Activated naive CD8-positive, alpha-beta T cell treated with anti-CD3 and anti-CD28 coated beads, Interleukin-2, amount 10 ng/mL, durations not matched to agents 7 days and 5 days (primary cell): ENCODE measurements at regions not wholly inside any gene's neighbourhood (a gene's known extent, or its start where the extent isn't known, plus 50 kb on each side); places are given as distances from the start of the nearest gene placed in this dataset.

ENCODE experiments used
- ATAC-seq: fragments of 150-1000 bp; cut with Tn5 transposase; one replicate; pipeline ENCODE4 v1.10.0; 2021; ENCODE audit warnings: low read depth, moderate library complexity
- POLR2A ChIA-PET: fragments of 350-600 bp; sonication (Branson Sonifier 250); formaldehyde crosslinking; loops from one replicate; lab custom pipeline; 2021; ENCODE audit warnings: antibody characterized with exemption; lab: Charles Lee
- DNase-seq: peaks from one replicate; pipeline ENCODE4 v3.0.0; 2021
- H3K27ac Mint-ChIP-seq: one replicate; pipeline ENCODE4 v1.8.0; 2022; ENCODE audit warnings: mild to moderate bottlenecking, mixed read lengths
- H3K27me3 Mint-ChIP-seq: one replicate; pipeline ENCODE4 v1.8.0; 2022; ENCODE audit warnings: mild to moderate bottlenecking, moderate library complexity, mixed read lengths
- H3K36me3 Mint-ChIP-seq: one replicate; pipeline ENCODE4 v1.8.0; 2021; ENCODE audit warnings: mild to moderate bottlenecking, mixed read lengths
- H3K4me1 Mint-ChIP-seq: one replicate; pipeline ENCODE4 v1.8.0; 2021; ENCODE audit warnings: mixed read lengths
- H3K4me3 Mint-ChIP-seq: one replicate; pipeline ENCODE4 v1.8.0; 2022; ENCODE audit warnings: mild to moderate bottlenecking, moderate library complexity, mixed read lengths
- H3K9me3 Mint-ChIP-seq: one replicate; pipeline ENCODE4 v1.8.0; 2021; ENCODE audit warnings: mixed read lengths

DNA sequence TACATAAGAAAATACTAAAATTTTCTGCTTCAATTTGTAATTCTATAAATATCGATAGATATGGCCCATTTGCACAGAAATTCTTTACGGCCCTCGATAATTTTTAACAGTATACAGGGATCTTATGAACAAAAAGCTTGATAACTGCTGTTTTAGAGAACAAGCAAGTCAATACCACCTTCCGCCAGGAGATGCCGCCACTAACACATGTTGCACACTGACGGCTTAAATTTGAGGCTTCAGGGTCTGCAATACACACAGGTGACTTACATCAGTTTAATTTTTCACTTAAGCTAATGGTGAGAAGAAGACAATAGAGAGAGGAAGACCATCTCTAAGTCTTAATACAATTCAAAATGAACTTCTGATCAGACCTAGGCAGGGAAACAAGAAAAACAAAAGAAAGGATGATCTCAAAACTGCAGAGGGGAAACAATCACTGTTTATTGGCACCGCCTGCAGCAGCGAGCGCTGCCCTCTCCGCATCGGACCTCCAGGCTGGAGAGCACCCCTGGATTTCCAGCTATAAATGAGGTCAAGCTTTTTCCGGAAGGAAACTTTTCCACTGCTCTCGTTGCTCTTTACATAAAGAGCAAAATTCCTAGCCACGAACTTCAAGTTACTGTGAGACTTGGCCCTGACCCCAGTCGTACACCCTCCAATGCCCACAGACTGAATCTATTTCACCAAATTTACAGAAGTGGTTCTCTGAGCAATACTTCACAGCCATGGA, 53.9 kb downstream of the OTOR start:
- H3K27me3 Mint-ChIP-seq, result peaks cover 34% of the 10 kb centered on the region
- no peak for ATAC-seq
- no peaks in the 10 kb centered on the region for H3K9me3 Mint-ChIP-seq
- H3K4me1 Mint-ChIP-seq, result no peaks in the 10 kb centered on the region
- POLR2A ChIA-PET, result no interaction called here
- DNase-seq, result peak; percentile 52
- no peaks in the 10 kb centered on the region for H3K36me3 Mint-ChIP-seq
- no peak overlapping the region for H3K4me3 Mint-ChIP-seq
- H3K27ac Mint-ChIP-seq, result no peak overlapping the region

GRCh38 chr20:16802652-16802935, 54.4 kb downstream of the OTOR start:
- Mint-ChIP-seq H3K27me3 (peaks cover 38% of the 10 kb centered on the region), H3K9me3 (no peaks in the 10 kb centered on the region), H3K27ac (no peak overlapping the region), H3K4me3 (no peak overlapping the region), H3K36me3 (no peaks in the 10 kb centered on the region), H3K4me1 (no peaks in the 10 kb centered on the region)
- DNase-seq (no peak), ATAC-seq (no peak)
- POLR2A ChIA-PET, result no interaction called here

- H3K4me3 Mint-ChIP-seq, result no peak overlapping the region
- ATAC-seq, result no peak
- H3K9me3 Mint-ChIP-seq, result no peaks in the 10 kb centered on the region
- no peaks in the 10 kb centered on the region for H3K4me1 Mint-ChIP-seq
- peaks cover 41% of the 10 kb centered on the region for H3K27me3 Mint-ChIP-seq
- POLR2A ChIA-PET, result no interaction called here
- no peaks in the 10 kb centered on the region for H3K36me3 Mint-ChIP-seq
- no peak overlapping the region for H3K27ac Mint-ChIP-seq
- peak; percentile 53 for DNase-seq
Observed at GRCh38 chr20:16803965-16804792, 56.0 kb downstream of the OTOR start.

- ATAC-seq, result no peak
- H3K4me1 Mint-ChIP-seq, result no peaks in the 10 kb centered on the region
- POLR2A ChIA-PET, result no interaction called here
- no peaks in the 10 kb centered on the region for H3K36me3 Mint-ChIP-seq
- H3K27ac Mint-ChIP-seq, result no peak overlapping the region
- no peaks in the 10 kb centered on the region for H3K9me3 Mint-ChIP-seq
- H3K4me3 Mint-ChIP-seq, result no peak overlapping the region
- peaks cover 40% of the 10 kb centered on the region for H3K27me3 Mint-ChIP-seq
- DNase-seq, result no peak
Observed at GRCh38 chr20:16804793-16805187, 56.6 kb downstream of the OTOR start.

DNA sequence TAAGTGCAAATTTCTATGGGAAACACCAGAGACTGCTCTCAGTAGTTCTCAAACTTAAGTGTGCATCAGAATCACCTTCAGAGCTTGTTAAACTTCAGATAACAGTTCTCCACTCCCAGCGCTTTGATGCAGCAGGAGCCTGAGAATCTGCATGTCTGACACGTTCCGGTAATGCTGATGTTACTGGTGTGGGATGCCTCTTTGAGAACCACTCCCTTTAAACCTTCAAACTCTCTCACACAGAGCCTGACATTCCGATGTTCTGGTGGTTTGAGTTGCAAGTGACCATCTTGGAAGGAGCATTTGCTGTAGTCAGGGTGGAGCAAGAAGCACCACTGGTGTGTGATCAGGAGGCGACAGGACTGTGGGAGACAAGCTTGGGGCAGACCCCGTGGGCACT, 57.9 kb downstream of the OTOR start:
- H3K4me3 Mint-ChIP-seq, result no peak overlapping the region
- ATAC-seq, result no peak
- no peaks in the 10 kb centered on the region for H3K9me3 Mint-ChIP-seq
- H3K4me1 Mint-ChIP-seq, result no peaks in the 10 kb centered on the region
- H3K27me3 Mint-ChIP-seq, result peaks cover 37% of the 10 kb centered on the region
- no peak for DNase-seq
- POLR2A ChIA-PET, result no interaction called here
- no peak overlapping the region for H3K27ac Mint-ChIP-seq
- H3K36me3 Mint-ChIP-seq, result no peaks in the 10 kb centered on the region

DNA sequence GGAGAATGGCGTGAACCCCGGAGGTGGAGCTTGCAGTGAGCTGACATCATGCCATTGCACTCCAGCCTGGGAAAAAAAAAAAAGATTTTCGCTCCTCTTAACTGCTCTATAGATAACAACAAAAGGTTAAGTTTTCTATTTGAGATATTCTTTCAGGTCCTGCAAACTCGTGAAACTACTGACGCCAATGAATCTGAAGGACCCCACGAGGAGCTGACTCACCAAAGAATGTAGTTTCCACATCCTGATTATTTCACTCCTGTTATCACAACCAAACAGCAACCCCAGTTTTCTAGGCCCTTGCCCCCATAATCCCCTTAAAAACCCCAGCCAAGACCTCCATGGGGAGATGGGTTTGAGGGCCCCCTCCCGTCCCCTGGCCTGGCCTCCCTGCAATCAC, 58.7 kb downstream of the OTOR start:
- Mint-ChIP-seq H3K27me3 (peaks cover 39% of the 10 kb centered on the region), H3K4me3 (no peak overlapping the region), H3K9me3 (no peaks in the 10 kb centered on the region), H3K27ac (no peak overlapping the region), H3K4me1 (no peaks in the 10 kb centered on the region), H3K36me3 (no peaks in the 10 kb centered on the region)
- POLR2A ChIA-PET, result no interaction called here
- ATAC-seq, result no peak
- DNase-seq, result no peak

- Mint-ChIP-seq H3K27me3 (peaks cover 33% of the 10 kb centered on the region), H3K36me3 (no peaks in the 10 kb centered on the region), H3K4me1 (no peaks in the 10 kb centered on the region), H3K9me3 (no peaks in the 10 kb centered on the region), H3K4me3 (no peak overlapping the region), H3K27ac (no peak overlapping the region)
- ATAC-seq (no peak), DNase-seq (no peak)
- POLR2A ChIA-PET, result no interaction called here
Observed at GRCh38 chr20:16808796-16809195, 60.6 kb downstream of the OTOR start.

GRCh38 chr20:16810216-16810615, 62.1 kb downstream of the OTOR start:
- no peak for ATAC-seq
- no peak for DNase-seq
- Mint-ChIP-seq H3K4me3 (no peak overlapping the region), H3K9me3 (no peaks in the 10 kb centered on the region), H3K27me3 (peaks cover 24% of the 10 kb centered on the region), H3K27ac (no peak overlapping the region), H3K36me3 (no peaks in the 10 kb centered on the region), H3K4me1 (no peaks in the 10 kb centered on the region)
- POLR2A ChIA-PET, result no interaction called here

DNA sequence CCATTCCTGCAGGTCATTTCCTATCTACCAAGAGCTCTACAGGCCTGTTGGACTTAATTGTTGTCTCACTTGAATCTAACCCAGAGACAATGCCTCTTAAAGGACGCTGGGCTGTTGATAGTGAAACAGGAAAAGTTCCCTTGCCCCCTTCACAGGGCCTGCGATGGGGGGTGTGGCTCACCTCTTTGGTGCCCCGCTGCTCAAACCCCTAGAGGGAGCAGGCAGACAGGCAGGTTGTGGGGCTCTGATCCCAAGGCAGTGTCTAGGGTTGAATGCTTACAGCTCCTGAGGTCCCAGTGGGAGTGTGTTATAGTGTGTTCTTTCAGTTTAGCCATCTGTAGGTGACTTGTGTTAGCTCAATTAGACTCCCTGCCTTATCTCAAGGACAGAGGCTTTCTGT, 68.0 kb downstream of the OTOR start:
- H3K27me3 Mint-ChIP-seq, result peaks cover 5% of the 10 kb centered on the region
- DNase-seq (no peak), ATAC-seq (no peak)
- no peak overlapping the region for H3K4me3 Mint-ChIP-seq
- POLR2A ChIA-PET, result no interaction called here
- H3K36me3 Mint-ChIP-seq, result no peaks in the 10 kb centered on the region
- no peaks in the 10 kb centered on the region for H3K9me3 Mint-ChIP-seq
- H3K27ac Mint-ChIP-seq, result no peak overlapping the region
- H3K4me1 Mint-ChIP-seq, result no peaks in the 10 kb centered on the region

GRCh38 chr20:16819483-16819882, 71.3 kb downstream of the OTOR start:
- Mint-ChIP-seq H3K4me1 (no peaks in the 10 kb centered on the region), H3K9me3 (no peaks in the 10 kb centered on the region), H3K4me3 (no peak overlapping the region), H3K36me3 (no peaks in the 10 kb centered on the region), H3K27me3 (peaks cover 2% of the 10 kb centered on the region), H3K27ac (no peak overlapping the region)
- DNase-seq, result no peak
- ATAC-seq, result no peak
- POLR2A ChIA-PET, result no interaction called here

DNA sequence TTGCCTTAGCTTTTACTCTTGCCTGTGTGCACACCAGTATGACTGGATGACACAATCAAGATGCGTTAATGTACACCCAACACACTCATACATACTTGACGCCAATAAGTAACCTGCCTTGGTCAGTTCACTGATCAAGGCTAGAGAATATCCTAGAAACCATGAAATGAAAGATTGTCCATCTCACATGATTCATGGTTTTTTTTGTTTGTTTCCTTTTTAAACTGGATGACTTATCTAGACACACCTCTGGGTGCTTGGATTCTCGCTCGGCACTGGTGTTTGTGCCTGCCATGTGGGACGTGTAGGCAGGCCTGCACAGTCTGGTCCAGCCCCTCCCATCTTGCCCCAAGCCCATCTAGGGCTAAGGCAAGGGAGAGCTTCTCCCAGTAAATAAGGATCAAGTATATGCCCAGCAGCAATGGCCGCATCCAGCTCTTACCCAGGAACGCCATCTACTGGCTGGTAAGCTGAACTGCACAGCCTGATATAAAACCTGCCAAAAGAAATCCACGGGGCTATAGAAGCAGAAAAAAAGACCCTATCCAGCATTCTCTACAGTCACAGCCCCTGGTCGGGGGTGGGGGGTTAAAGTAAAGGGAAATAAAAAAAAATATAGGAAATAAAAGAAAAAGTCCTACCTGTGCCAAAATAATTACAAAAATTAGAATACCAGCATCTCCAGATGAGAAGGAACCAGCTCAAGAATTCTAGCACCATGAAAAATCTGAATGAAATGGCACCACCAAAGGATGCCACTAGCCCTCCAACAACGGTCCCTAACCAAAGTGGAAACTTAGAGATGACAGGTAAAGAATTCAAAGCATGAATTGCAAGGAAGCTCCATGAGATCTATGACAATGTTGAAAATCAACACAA, 73.3 kb downstream of the OTOR start:
- ATAC-seq, result no peak
- POLR2A ChIA-PET, result no interaction called here
- no peak overlapping the region for H3K4me3 Mint-ChIP-seq
- no peaks in the 10 kb centered on the region for H3K36me3 Mint-ChIP-seq
- no peak overlapping the region for H3K27ac Mint-ChIP-seq
- peak; percentile 31 for DNase-seq
- H3K27me3 Mint-ChIP-seq, result peaks cover 6% of the 10 kb centered on the region
- no peaks in the 10 kb centered on the region for H3K4me1 Mint-ChIP-seq
- H3K9me3 Mint-ChIP-seq, result no peaks in the 10 kb centered on the region

- Mint-ChIP-seq H3K9me3 (no peaks in the 10 kb centered on the region), H3K4me3 (no peak overlapping the region), H3K27ac (no peak overlapping the region), H3K27me3 (peaks cover 6% of the 10 kb centered on the region), H3K4me1 (no peaks in the 10 kb centered on the region), H3K36me3 (no peaks in the 10 kb centered on the region)
- DNase-seq, result no peak
- no peak for ATAC-seq
- POLR2A ChIA-PET, result no interaction called here
Observed at GRCh38 chr20:16824664-16825063, 76.5 kb downstream of the OTOR start.

DNA sequence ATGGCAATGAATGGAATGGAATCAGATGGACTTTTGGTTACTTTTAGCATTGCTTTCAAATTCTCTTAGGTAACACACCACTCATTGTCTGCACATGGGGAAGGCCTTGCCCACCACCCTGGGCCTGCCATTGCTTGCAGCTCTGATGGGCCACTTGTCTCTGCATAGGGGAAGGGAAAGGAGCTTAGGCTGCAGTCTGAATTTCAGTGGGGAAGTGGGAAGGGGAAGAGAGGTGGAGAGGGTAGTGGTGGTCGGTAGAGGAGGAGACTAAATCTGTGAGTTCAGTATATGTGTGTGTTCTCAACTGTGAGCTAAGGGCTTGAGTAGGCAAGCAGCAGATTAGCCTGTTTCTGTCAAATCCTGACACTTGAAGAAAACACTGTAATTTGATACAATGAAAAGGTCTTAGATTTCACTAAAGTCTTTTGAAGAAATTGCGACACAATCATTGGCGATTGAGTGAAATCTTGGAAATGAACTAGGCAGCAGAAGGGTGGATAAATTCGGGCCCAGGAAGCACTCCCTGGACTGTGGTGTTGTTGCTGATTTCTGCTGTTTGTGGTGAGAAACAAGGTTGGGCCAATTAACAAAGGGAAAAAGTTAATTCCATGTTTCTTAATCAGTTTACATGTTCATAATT, 80.6 kb downstream of the OTOR start:
- Mint-ChIP-seq H3K4me1 (no peaks in the 10 kb centered on the region), H3K4me3 (no peak overlapping the region), H3K27ac (no peak overlapping the region), H3K27me3 (peaks cover 6% of the 10 kb centered on the region), H3K36me3 (no peaks in the 10 kb centered on the region), H3K9me3 (no peaks in the 10 kb centered on the region)
- POLR2A ChIA-PET, result no interaction called here
- no peak for ATAC-seq
- DNase-seq, result no peak
